H9 (cell line): ENCODE measurements at regions not wholly inside any gene's neighbourhood (a gene's known extent, or its start where the extent isn't known, plus 50 kb on each side); places are given as distances from the start of the nearest gene placed in this dataset.

Source experiments
- DNase-seq: peaks from one replicate; pipeline ENCODE4 v3.0.0-alpha.2; 2017
- H2AFZ ChIP-seq: one replicate; pipeline ENCODE4 v1.6.1; 2013; ENCODE audit warnings: mild to moderate bottlenecking, low read length, control low read depth, moderate library complexity
- H2AK5ac ChIP-seq: 2 replicates; pipeline ENCODE4 v1.6.1; 2013; ENCODE audit warnings: low read length, control low read depth, mixed read lengths; ENCODE audit not compliant: insufficient read length
- H2BK120ac ChIP-seq: one replicate; pipeline ENCODE4 v1.6.1; 2013; ENCODE audit warnings: low read depth, mild to moderate bottlenecking, low read length, control low read depth, inconsistent platforms; ENCODE audit not compliant: poor library complexity, severe bottlenecking
- H2BK12ac ChIP-seq: 2 replicates; pipeline ENCODE4 v1.6.1; 2013; ENCODE audit warnings: low read length, control low read depth, mixed read lengths, low read depth; ENCODE audit not compliant: insufficient read length
- H2BK15ac ChIP-seq: 2 replicates; pipeline ENCODE4 v1.6.1; 2013; ENCODE audit warnings: low read depth, low read length, control low read depth
- H2BK20ac ChIP-seq: one replicate; pipeline ENCODE4 v1.6.1; 2013; ENCODE audit warnings: low read depth, mild to moderate bottlenecking, low read length, control low read depth, inconsistent platforms; ENCODE audit not compliant: poor library complexity, severe bottlenecking
- H2BK5ac ChIP-seq: 2 replicates; pipeline ENCODE4 v1.6.1; 2013; ENCODE audit warnings: low read length, control low read depth, mixed read lengths; ENCODE audit not compliant: insufficient read length
- H3K14ac ChIP-seq: 2 replicates; pipeline ENCODE4 v1.6.1; 2013; ENCODE audit warnings: low read length, control low read depth; ENCODE audit not compliant: insufficient read depth
- H3K18ac ChIP-seq: 2 replicates; pipeline ENCODE4 v1.6.1; 2013; ENCODE audit warnings: low read depth, mild to moderate bottlenecking, mixed read lengths, low read length, control low read depth; ENCODE audit not compliant: insufficient read length
- H3K23ac ChIP-seq: 2 replicates; pipeline ENCODE4 v1.6.1; 2013; ENCODE audit warnings: low read length, control low read depth, mixed read lengths, low read depth; ENCODE audit not compliant: insufficient read length
- H3K23me2 ChIP-seq: 2 replicates; pipeline ENCODE4 v1.6.1; 2013; ENCODE audit warnings: low read depth, mild to moderate bottlenecking, mixed read lengths, low read length, control low read depth; ENCODE audit not compliant: insufficient read length, poor library complexity, severe bottlenecking
- H3K27ac ChIP-seq: 2 replicates; pipeline ENCODE4 v1.5.1; 2013; ENCODE audit warnings: low read length, control low read depth, mixed read lengths, low read depth; ENCODE audit not compliant: insufficient read length
- H3K27me3 ChIP-seq: 2 replicates; pipeline ENCODE4 v1.6.1; 2013; ENCODE audit warnings: low read length, control low read depth, inconsistent platforms; ENCODE audit not compliant: insufficient read depth
- H3K4ac ChIP-seq: 2 replicates; pipeline ENCODE4 v1.6.1; 2013; ENCODE audit warnings: low read depth, mild to moderate bottlenecking, control low read depth, inconsistent platforms, low read length, moderate library complexity
- H3K4me1 ChIP-seq: 2 replicates; pipeline ENCODE4 v1.6.1; 2013; ENCODE audit warnings: low read length, control low read depth, inconsistent platforms; ENCODE audit not compliant: insufficient read depth
- H3K4me2 ChIP-seq: 2 replicates; pipeline ENCODE4 v1.6.1; 2013; ENCODE audit warnings: low read length, control low read depth, mixed read lengths; ENCODE audit not compliant: insufficient read length, insufficient read depth
- H3K56ac ChIP-seq: 2 replicates; pipeline ENCODE4 v1.6.1; 2013; ENCODE audit warnings: low read depth, mild to moderate bottlenecking, mixed read lengths, low read length, control low read depth; ENCODE audit not compliant: insufficient read length
- H3K79me1 ChIP-seq: 2 replicates; pipeline ENCODE4 v1.6.1; 2013; ENCODE audit warnings: low read depth, mild to moderate bottlenecking, moderate library complexity, low read length, control low read depth, inconsistent platforms; ENCODE audit not compliant: insufficient read depth, poor library complexity, severe bottlenecking
- H3K79me2 ChIP-seq: 2 replicates; pipeline ENCODE4 v1.6.1; 2013; ENCODE audit warnings: low read length, control low read depth, inconsistent platforms; ENCODE audit not compliant: insufficient read depth
- H3K9ac ChIP-seq: 2 replicates; pipeline ENCODE4 v1.6.1; 2013; ENCODE audit warnings: low read length, control low read depth, mixed read lengths; ENCODE audit not compliant: insufficient read length; ENCODE audit errors: extremely low read depth
- H3K9me3 ChIP-seq: one replicate; pipeline ENCODE4 v1.6.1; 2013; ENCODE audit warnings: low read depth, low read length, inconsistent platforms; ENCODE audit not compliant: control insufficient read depth
- H3T11ph ChIP-seq: one replicate; pipeline ENCODE4 v1.6.1; 2013; ENCODE audit warnings: mild to moderate bottlenecking, low read length, control low read depth, inconsistent platforms
- H4K20me1 ChIP-seq: one replicate; pipeline ENCODE4 v1.6.1; 2013; ENCODE audit not compliant: control insufficient read depth, insufficient read length, insufficient read depth
- H4K5ac ChIP-seq: 2 replicates; pipeline ENCODE4 v1.6.1; 2013; ENCODE audit warnings: low read depth, mild to moderate bottlenecking, mixed read lengths, low read length, control low read depth; ENCODE audit not compliant: insufficient read length
- H4K8ac ChIP-seq: replicated peaks from 2 replicates; pipeline ENCODE4 v1.6.1; 2013; ENCODE audit warnings: low read length, control low read depth, mixed read lengths, low read depth; ENCODE audit not compliant: insufficient read length
- H4K91ac ChIP-seq: 2 replicates; pipeline ENCODE4 v1.6.1; 2013; ENCODE audit warnings: low read depth, mild to moderate bottlenecking, moderate library complexity, mixed read lengths, low read length, control low read depth; ENCODE audit not compliant: insufficient read length
- H3K27ac Mint-ChIP-seq, 3 experiments: 2 replicates in 2 of 3; 3 replicates in 1 of 3; pipeline ENCODE4 v1.8.0; 2020 to 2021; ENCODE audit warnings: mixed read lengths in 3 of 3, mild to moderate bottlenecking in 1 of 3, moderate library complexity in 1 of 3
- H3K27me3 Mint-ChIP-seq: 2 replicates; pipeline ENCODE4 v1.8.0; 2021; ENCODE audit warnings: low read depth, mild to moderate bottlenecking, moderate library complexity, mixed read lengths
- H3K36me3 Mint-ChIP-seq, 3 experiments: 2 replicates in 2 of 3; 3 replicates in 1 of 3; pipeline ENCODE4 v1.8.0; 2020 to 2021; ENCODE audit warnings: low read depth in 3 of 3, mixed read lengths in 3 of 3; ENCODE audit not compliant: insufficient read depth in 1 of 3
- H3K4me1 Mint-ChIP-seq, 2 experiments: 2 replicates each; pipeline ENCODE4 v1.8.0; 2020; ENCODE audit warnings: mixed read lengths in 2 of 2
- H3K4me3 Mint-ChIP-seq, 2 experiments: 2 replicates in 1 of 2; 3 replicates in 1 of 2; pipeline ENCODE4 v1.8.0; 2020 to 2021; ENCODE audit warnings: mild to moderate bottlenecking in 2 of 2, mixed read lengths in 2 of 2, moderate library complexity in 1 of 2
- H3K9me3 Mint-ChIP-seq, 2 experiments: 2 replicates in 1 of 2; 3 replicates in 1 of 2; pipeline ENCODE4 v1.8.0; 2020; ENCODE audit warnings: mild to moderate bottlenecking in 2 of 2, mixed read lengths in 2 of 2, moderate library complexity in 1 of 2
- WGBS: extraction: QIAGEN DNeasy Blood & Tissue Kit; methylation state at CpG from one replicate; pipeline ENCODE4 v1.1.7; 2013; ENCODE audit warnings: missing lambda C conversion rate, low lambda C conversion rate, mixed read lengths; ENCODE audit not compliant: insufficient read length; ENCODE audit errors: extremely low coverage; 5-methylcytosine and 5-hydroxymethylcytosine counted together
- TF ChIP-seq, protein P1 (sequence below): fragments of 200-600 bp; sonication (generic); conservative IDR thresholded peaks from 3 replicates; pipeline ENCODE4 v1.8.0; 2021; ENCODE audit warnings: antibody characterized with exemption, mild to moderate bottlenecking

DNA sequence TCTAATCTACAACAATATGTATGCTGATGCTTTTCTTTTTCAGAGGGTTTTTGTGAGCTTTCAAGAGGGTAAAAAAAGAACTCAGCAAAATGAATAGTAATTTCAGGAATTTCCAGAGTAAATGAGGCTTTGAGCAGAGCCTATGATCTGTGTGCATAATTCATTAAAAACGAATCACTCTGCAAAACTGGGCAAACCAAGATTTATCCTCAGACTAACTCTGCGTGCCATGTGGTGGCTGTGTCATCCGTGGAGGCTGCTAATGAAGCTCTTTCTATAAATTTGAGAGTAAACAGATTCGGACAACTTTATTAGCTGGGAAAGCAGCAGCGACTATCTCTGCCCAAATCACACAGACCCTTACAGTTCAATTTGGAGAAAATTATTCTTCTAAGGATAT, 83.8 kb downstream of the FOXL1 start:
- no peak overlapping the region for H4K5ac ChIP-seq
- H3K9ac ChIP-seq: no peak overlapping the region
- Mint-ChIP-seq H3K9me3 (peaks cover 0 to 3% of the 10 kb centered on the region in 2 experiments; a peak in 3 of 5 replicates), H3K27me3 (peaks cover 15% of the 10 kb centered on the region), H3K27ac (no peak overlapping the region), H3K4me1 (peaks cover 0 to 5% of the 10 kb centered on the region in 2 experiments; a peak in 1 of 4 replicates), H3K4me3 (no peak overlapping the region), H3K36me3 (no peaks in the 10 kb centered on the region)
- no peak overlapping the region for H3K18ac ChIP-seq
- no peaks in the 10 kb centered on the region for H3K4me1 ChIP-seq
- no peaks in the 10 kb centered on the region for H3K79me1 ChIP-seq
- no peak overlapping the region for H4K8ac ChIP-seq
- H4K91ac ChIP-seq: no peak overlapping the region
- H2BK5ac ChIP-seq: no peak overlapping the region
- H3K56ac ChIP-seq: no peak overlapping the region
- no peak overlapping the region for H3K4ac ChIP-seq
- no peak overlapping the region for H2AK5ac ChIP-seq
- H2BK12ac ChIP-seq: no peak overlapping the region
- H3K23me2 ChIP-seq: no peaks in the 10 kb centered on the region
- no peaks in the 10 kb centered on the region for H3K9me3 ChIP-seq
- H3K14ac ChIP-seq: no peak overlapping the region
- no CpG with 5 or more reads among the region's 5 CpGs for WGBS
- H3K79me2 ChIP-seq: no peaks in the 10 kb centered on the region
- no peaks in the 10 kb centered on the region for H3K27me3 ChIP-seq
- no peak overlapping the region for H2AFZ ChIP-seq
- H3K4me2 ChIP-seq: no peak overlapping the region
- H3K23ac ChIP-seq: no peak overlapping the region
- no peak for DNase-seq
- H4K20me1 ChIP-seq: no peaks in the 10 kb centered on the region
- no peak overlapping the region for H3T11ph ChIP-seq
- no peak overlapping the region for H2BK120ac ChIP-seq
- no peak overlapping the region for H2BK20ac ChIP-seq
- no peak overlapping the region for H2BK15ac ChIP-seq
- TF ChIP-seq, protein P1, sequence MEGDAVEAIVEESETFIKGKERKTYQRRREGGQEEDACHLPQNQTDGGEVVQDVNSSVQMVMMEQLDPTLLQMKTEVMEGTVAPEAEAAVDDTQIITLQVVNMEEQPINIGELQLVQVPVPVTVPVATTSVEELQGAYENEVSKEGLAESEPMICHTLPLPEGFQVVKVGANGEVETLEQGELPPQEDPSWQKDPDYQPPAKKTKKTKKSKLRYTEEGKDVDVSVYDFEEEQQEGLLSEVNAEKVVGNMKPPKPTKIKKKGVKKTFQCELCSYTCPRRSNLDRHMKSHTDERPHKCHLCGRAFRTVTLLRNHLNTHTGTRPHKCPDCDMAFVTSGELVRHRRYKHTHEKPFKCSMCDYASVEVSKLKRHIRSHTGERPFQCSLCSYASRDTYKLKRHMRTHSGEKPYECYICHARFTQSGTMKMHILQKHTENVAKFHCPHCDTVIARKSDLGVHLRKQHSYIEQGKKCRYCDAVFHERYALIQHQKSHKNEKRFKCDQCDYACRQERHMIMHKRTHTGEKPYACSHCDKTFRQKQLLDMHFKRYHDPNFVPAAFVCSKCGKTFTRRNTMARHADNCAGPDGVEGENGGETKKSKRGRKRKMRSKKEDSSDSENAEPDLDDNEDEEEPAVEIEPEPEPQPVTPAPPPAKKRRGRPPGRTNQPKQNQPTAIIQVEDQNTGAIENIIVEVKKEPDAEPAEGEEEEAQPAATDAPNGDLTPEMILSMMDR: no peak
- no peak overlapping the region for H3K27ac ChIP-seq
